CD4-positive, alpha-beta memory T cell (primary cell): ENCODE measurements at regions not wholly inside any gene's neighbourhood (a gene's known extent, or its start where the extent isn't known, plus 50 kb on each side); places are given as distances from the start of the nearest gene placed in this dataset.

ENCODE experiments used
- CTCF ChIA-PET: fragments of 350-600 bp; sonication (Branson Sonifier 250); formaldehyde crosslinking; loops from one replicate; lab custom pipeline; 2021; ENCODE audit warnings: inconsistent platforms; ENCODE audit not compliant: partially characterized antibody; lab: Charles Lee
- POLR2A ChIA-PET: fragments of 350-600 bp; sonication (Branson Sonifier 250); formaldehyde crosslinking; loops from one replicate; lab custom pipeline; 2021; ENCODE audit not compliant: partially characterized antibody; lab: Charles Lee
- DNase-seq, 5 donors: peaks; one replicate each; pipeline versions ENCODE4 v3.0.0 to v3.0.0-alpha.2; 2020 to 2022; ENCODE audit warnings: mixed read lengths in 1 of 5
- H3K27ac ChIP-seq: one replicate; pipeline ENCODE4 v1.7.0; 2013; ENCODE audit warnings: low read depth, low read length
- H3K27me3 ChIP-seq: 2 replicates; pipeline ENCODE4 v1.7.0; 2013; ENCODE audit warnings: mild to moderate bottlenecking, low read length, moderate library complexity; ENCODE audit not compliant: insufficient read depth
- H3K36me3 ChIP-seq: 2 replicates; pipeline ENCODE4 v1.7.0; 2013; ENCODE audit warnings: mild to moderate bottlenecking, low read length, moderate library complexity; ENCODE audit not compliant: insufficient read depth
- H3K4me1 ChIP-seq: 2 replicates; pipeline ENCODE4 v1.7.0; 2013; ENCODE audit warnings: mild to moderate bottlenecking, low read length, moderate library complexity; ENCODE audit not compliant: insufficient read depth
- H3K4me3 ChIP-seq, 2 donors: one replicate each; pipeline ENCODE4 v1.7.0; 2013; ENCODE audit warnings: low read length in 2 of 2, mild to moderate bottlenecking in 1 of 2
- H3K9me3 ChIP-seq, 2 donors: one replicate each; pipeline ENCODE4 v1.7.0; 2013; ENCODE audit warnings: low read length in 2 of 2, control low read depth in 1 of 2; ENCODE audit not compliant: control insufficient read depth in 1 of 2
- H3K27ac Mint-ChIP-seq, 7 donors: one replicate each; pipeline ENCODE4 v1.8.0; 2020 to 2021; ENCODE audit warnings: mixed read lengths in 7 of 7, mild to moderate bottlenecking in 6 of 7, inconsistent platforms in 3 of 7, moderate library complexity in 3 of 7
- H3K27me3 Mint-ChIP-seq, 2 donors: one replicate each; pipeline ENCODE4 v1.8.0; 2020 to 2021; ENCODE audit warnings: mixed read lengths in 2 of 2
- H3K36me3 Mint-ChIP-seq, 2 donors: one replicate each; pipeline ENCODE4 v1.8.0; 2020 to 2021; ENCODE audit warnings: mixed read lengths in 2 of 2, inconsistent platforms in 1 of 2, mild to moderate bottlenecking in 1 of 2
- H3K4me1 Mint-ChIP-seq, 4 donors: one replicate each; pipeline ENCODE4 v1.8.0; 2020 to 2021; ENCODE audit warnings: mixed read lengths in 4 of 4, mild to moderate bottlenecking in 1 of 4
- H3K4me3 Mint-ChIP-seq, 8 donors: one replicate each; pipeline ENCODE4 v1.8.0; 2020 to 2021; ENCODE audit warnings: mixed read lengths in 8 of 8, mild to moderate bottlenecking in 7 of 8, moderate library complexity in 6 of 8, inconsistent platforms in 3 of 8
- H3K9me3 Mint-ChIP-seq, 8 donors: one replicate each; pipeline ENCODE4 v1.8.0; 2020 to 2021; ENCODE audit warnings: mixed read lengths in 8 of 8, mild to moderate bottlenecking in 5 of 8, inconsistent platforms in 3 of 8, moderate library complexity in 1 of 8
- intact Hi-C: fragments of 100-400 bp; cut with micrococcal nuclease; formaldehyde crosslinking; loops from one replicate; pipeline ENCODE4 v1.15.1; 2023

DNA sequence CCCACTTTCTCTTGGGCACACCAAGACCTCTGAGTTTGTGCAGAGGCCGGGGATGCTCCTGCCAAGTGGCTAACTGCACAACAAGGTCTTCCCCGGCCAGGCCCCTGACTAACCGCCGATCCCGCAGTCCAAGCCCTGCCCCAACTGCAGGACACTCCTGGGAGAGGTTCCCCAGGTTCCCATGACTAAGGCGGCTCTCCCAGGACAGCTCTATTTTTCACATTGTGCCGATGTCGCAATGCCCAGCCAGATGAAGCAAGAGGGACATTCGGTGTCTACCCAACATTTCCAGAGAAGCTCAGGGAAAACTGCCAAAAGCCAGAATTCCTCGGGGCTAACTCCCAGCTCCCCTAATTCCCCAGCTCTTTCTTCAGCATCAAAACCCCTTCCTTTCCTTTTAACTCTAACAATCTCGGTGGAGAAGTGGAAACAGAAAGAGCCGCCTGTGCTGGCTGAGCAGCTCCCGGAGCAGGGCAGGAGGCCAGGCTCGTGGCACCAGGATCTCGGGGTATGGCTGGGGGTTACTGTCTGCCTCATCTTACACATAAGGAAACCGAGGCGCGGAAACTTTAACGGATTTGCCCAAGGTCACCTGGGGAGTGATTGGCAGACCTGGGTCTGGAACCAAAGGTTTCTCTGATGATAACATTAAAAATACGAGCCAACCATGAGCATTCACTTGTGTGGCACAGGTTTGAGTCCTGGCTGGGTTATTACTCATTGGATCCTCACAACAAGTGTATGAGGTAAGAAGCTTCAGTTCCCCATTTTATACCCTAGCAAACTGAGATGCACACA lies 318.2 kb downstream of the BCL11B start:
- Mint-ChIP-seq H3K27ac (no peak overlapping the region), H3K36me3 (no peaks in the 10 kb centered on the region), H3K4me1 (peaks cover 1 to 6% (median 5%) of the 10 kb centered on the region in 4 donors), H3K9me3 (peaks cover 0 to 2% (median 0%) of the 10 kb centered on the region in 8 donors), H3K4me3 (peak overlapping the region in 1 of 8 donors; percentile 27), H3K27me3 (no peaks in the 10 kb centered on the region)
- H3K9me3 ChIP-seq, result no peaks in the 10 kb centered on the region
- CTCF ChIA-PET, result interaction anchor here (1.5 kb wide), 2 partner anchors 207 to 815 kb away, joined by 3 to 4 read pairs; no protein-coding TSS in a partner anchor
- H3K36me3 ChIP-seq, result no peaks in the 10 kb centered on the region
- H3K4me1 ChIP-seq, result no peaks in the 10 kb centered on the region
- H3K4me3 ChIP-seq, result no peak overlapping the region
- H3K27ac ChIP-seq, result no peak overlapping the region
- H3K27me3 ChIP-seq, result no peaks in the 10 kb centered on the region
- POLR2A ChIA-PET, result interaction anchor here (1.2 kb wide), 1 partner anchor 30 kb away, joined by 3 read pairs; no protein-coding TSS in a partner anchor
- no peak for DNase-seq
- intact Hi-C loops, result no loop called here

GRCh38 chr14:98954349-98955000 lies 317.5 kb downstream of the BCL11B start:
- POLR2A ChIA-PET, result no interaction called here
- no peak overlapping the region for H3K27ac Mint-ChIP-seq
- H3K4me3 Mint-ChIP-seq, result no peak overlapping the region
- Histone ChIP-seq H3K9me3 (no peaks in the 10 kb centered on the region), H3K27me3 (no peaks in the 10 kb centered on the region), H3K4me3 (no peak overlapping the region), H3K27ac (no peak overlapping the region), H3K4me1 (no peaks in the 10 kb centered on the region), H3K36me3 (no peaks in the 10 kb centered on the region)
- CTCF ChIA-PET, result no interaction called here
- H3K36me3 Mint-ChIP-seq, result no peaks in the 10 kb centered on the region
- DNase-seq, result no peak
- intact Hi-C loops, result no loop called here
- H3K27me3 Mint-ChIP-seq, result no peaks in the 10 kb centered on the region
- peaks cover 0 to 3% (median 1%) of the 10 kb centered on the region in 4 donors for H3K4me1 Mint-ChIP-seq
- peaks cover 0 to 5% (median 0%) of the 10 kb centered on the region in 8 donors for H3K9me3 Mint-ChIP-seq

DNA sequence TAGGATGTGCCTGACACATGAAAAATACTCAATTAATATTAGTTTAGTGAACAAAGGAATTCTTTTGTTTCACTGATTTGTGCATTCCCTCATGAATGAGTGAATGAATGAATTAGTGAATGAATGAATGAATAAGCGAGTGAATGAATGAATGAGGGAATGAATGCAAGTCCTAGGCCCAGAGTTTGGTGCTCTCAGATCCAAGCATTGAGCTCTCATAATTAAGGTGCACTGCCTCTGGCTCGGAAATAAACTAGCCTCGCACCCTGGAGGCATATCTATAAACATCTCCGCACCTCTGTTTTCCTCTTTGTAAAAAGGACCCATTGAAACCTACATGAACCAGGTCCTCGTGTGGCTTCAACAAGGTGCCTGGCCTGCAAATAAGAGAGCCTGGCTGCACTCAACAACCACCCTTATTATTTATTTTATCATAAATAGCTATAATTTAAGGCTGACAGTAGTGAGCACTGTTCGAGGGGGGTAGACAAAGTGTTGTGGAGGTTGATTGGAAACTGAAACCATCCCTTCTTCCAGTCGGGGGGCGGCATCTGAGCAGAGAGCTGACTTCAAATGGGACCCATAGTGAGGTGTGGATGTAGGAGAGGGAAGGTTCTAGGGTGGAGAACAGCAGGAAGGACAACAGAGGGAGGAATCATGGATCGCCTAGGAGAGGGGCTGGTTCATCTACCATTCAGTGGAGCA lies 316.8 kb downstream of the BCL11B start:
- ChIA-PET CTCF (no interaction called here), POLR2A (no interaction called here)
- no peaks in the 10 kb centered on the region for H3K36me3 ChIP-seq
- no peaks in the 10 kb centered on the region for H3K27me3 ChIP-seq
- H3K36me3 Mint-ChIP-seq, result no peaks in the 10 kb centered on the region
- H3K27me3 Mint-ChIP-seq, result no peaks in the 10 kb centered on the region
- no peak overlapping the region for H3K4me3 Mint-ChIP-seq
- no peaks in the 10 kb centered on the region for H3K9me3 ChIP-seq
- no peaks in the 10 kb centered on the region for H3K4me1 ChIP-seq
- peaks cover 0 to 2% (median under 1%) of the 10 kb centered on the region in 4 donors for H3K4me1 Mint-ChIP-seq
- no peak overlapping the region for H3K4me3 ChIP-seq
- no peak for DNase-seq
- intact Hi-C loops, result no loop called here
- no peak overlapping the region for H3K27ac ChIP-seq
- peaks cover 0 to 3% (median 0%) of the 10 kb centered on the region in 8 donors for H3K9me3 Mint-ChIP-seq
- H3K27ac Mint-ChIP-seq, result peak overlapping the region in 2 of 7 donors; percentile 48 to 57

GRCh38 chr14:98955741-98956070 lies 316.3 kb downstream of the BCL11B start:
- H3K4me3 ChIP-seq, result no peak overlapping the region
- no peaks in the 10 kb centered on the region for H3K36me3 Mint-ChIP-seq
- ChIA-PET POLR2A (no interaction called here), CTCF (no interaction called here)
- no peak overlapping the region for H3K4me3 Mint-ChIP-seq
- no peaks in the 10 kb centered on the region for H3K36me3 ChIP-seq
- no peak overlapping the region for H3K27ac ChIP-seq
- H3K27me3 Mint-ChIP-seq, result no peaks in the 10 kb centered on the region
- no peaks in the 10 kb centered on the region for H3K9me3 ChIP-seq
- H3K4me1 ChIP-seq, result no peaks in the 10 kb centered on the region
- peak overlapping the region in 3 of 7 donors; percentile 43 to 54 (median 53) for H3K27ac Mint-ChIP-seq
- no peak for DNase-seq
- intact Hi-C loops, result no loop called here
- no peaks in the 10 kb centered on the region for H3K27me3 ChIP-seq
- H3K9me3 Mint-ChIP-seq, result peaks cover 0 to 3% (median 0%) of the 10 kb centered on the region in 8 donors
- H3K4me1 Mint-ChIP-seq, result peaks cover 0 to 3% (median under 1%) of the 10 kb centered on the region in 4 donors

DNA sequence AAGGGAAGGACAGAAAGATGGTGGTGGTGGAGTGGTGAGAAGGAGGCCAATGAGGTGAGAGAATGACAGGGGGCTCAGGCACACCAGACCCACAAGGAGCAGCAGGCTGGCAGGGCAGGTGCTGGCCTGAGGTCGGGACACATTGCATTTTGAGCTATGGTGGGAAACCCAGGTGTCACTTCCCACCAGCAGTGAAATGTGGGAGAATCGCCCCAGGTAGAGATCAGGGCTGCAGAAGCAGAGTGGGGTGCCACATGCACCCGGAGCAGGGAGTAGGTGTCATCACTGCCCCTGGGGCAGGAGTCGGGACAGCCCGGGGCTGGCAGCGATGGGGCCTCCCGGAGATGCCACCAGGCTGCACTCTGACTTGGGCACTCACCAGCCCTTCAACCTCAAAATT lies 315.8 kb downstream of the BCL11B start:
- Mint-ChIP-seq H3K4me1 (peaks cover 0 to 3% (median under 1%) of the 10 kb centered on the region in 4 donors), H3K4me3 (no peak overlapping the region), H3K27ac (peak overlapping the region in 3 of 7 donors; percentile 43 to 54 (median 53)), H3K36me3 (no peaks in the 10 kb centered on the region), H3K9me3 (peaks cover 0 to 3% (median 0%) of the 10 kb centered on the region in 8 donors), H3K27me3 (no peaks in the 10 kb centered on the region)
- no peaks in the 10 kb centered on the region for H3K36me3 ChIP-seq
- no peaks in the 10 kb centered on the region for H3K9me3 ChIP-seq
- CTCF ChIA-PET, result no interaction called here
- no peak overlapping the region for H3K4me3 ChIP-seq
- no peaks in the 10 kb centered on the region for H3K4me1 ChIP-seq
- POLR2A ChIA-PET, result no interaction called here
- no peak overlapping the region for H3K27ac ChIP-seq
- DNase-seq, result no peak
- intact Hi-C loops, result no loop called here
- H3K27me3 ChIP-seq, result no peaks in the 10 kb centered on the region

DNA sequence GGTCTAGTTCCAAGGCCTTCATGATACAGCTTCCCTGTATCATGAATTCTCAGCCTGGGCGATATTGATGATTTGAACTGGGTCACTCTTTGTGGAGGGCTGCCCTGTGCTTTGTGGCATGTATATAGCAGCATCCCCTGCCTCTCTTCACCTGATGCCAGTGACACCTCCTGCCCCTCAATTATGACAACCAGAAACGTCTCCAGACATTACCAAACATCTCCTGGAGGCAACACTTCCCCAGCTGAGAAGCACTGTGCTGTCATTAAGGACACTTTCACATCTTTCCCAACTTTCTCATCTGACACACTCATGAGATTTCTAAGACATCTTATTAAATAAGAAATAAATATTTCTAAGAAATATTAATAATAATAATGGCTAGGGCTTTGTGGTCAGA lies 315.3 kb downstream of the BCL11B start:
- no peaks in the 10 kb centered on the region for H3K27me3 ChIP-seq
- Mint-ChIP-seq H3K27ac (peak overlapping the region in 2 of 7 donors; percentile 6 to 44), H3K4me1 (peaks cover 0 to 3% (median 2%) of the 10 kb centered on the region in 4 donors), H3K27me3 (no peaks in the 10 kb centered on the region), H3K36me3 (no peaks in the 10 kb centered on the region), H3K9me3 (peaks cover 0 to 3% (median 0%) of the 10 kb centered on the region in 8 donors), H3K4me3 (no peak overlapping the region)
- H3K4me1 ChIP-seq, result no peaks in the 10 kb centered on the region
- ChIA-PET CTCF (no interaction called here), POLR2A (no interaction called here)
- intact Hi-C loops, result no loop called here
- no peak overlapping the region for H3K4me3 ChIP-seq
- no peak for DNase-seq
- H3K36me3 ChIP-seq, result no peaks in the 10 kb centered on the region
- H3K27ac ChIP-seq, result no peak overlapping the region
- H3K9me3 ChIP-seq, result no peaks in the 10 kb centered on the region
